Nephron (organoid): ENCODE measurements at regions not wholly inside any gene's neighbourhood (a gene's known extent, or its start where the extent isn't known, plus 50 kb on each side); places are given as distances from the start of the nearest gene placed in this dataset.

Experiments
- H3K27ac Mint-ChIP-seq, 3 experiments: 2 replicates each; pipeline ENCODE4 v1.8.0; 2020; ENCODE audit warnings: mixed read lengths in 3 of 3, mild to moderate bottlenecking in 2 of 3, moderate library complexity in 1 of 3
- H3K27me3 Mint-ChIP-seq: 2 replicates; pipeline ENCODE4 v1.8.0; 2021; ENCODE audit warnings: low read depth, mild to moderate bottlenecking, moderate library complexity, mixed read lengths
- H3K36me3 Mint-ChIP-seq: 2 replicates; pipeline ENCODE4 v1.8.0; 2020; ENCODE audit warnings: low read depth, mixed read lengths
- H3K4me1 Mint-ChIP-seq: 2 replicates; pipeline ENCODE4 v1.8.0; 2020; ENCODE audit warnings: mixed read lengths
- H3K4me3 Mint-ChIP-seq, 3 experiments: 2 replicates each; pipeline ENCODE4 v1.8.0; 2020; ENCODE audit warnings: mild to moderate bottlenecking in 3 of 3, mixed read lengths in 3 of 3, moderate library complexity in 2 of 3
- H3K9me3 Mint-ChIP-seq: 2 replicates; pipeline ENCODE4 v1.8.0; 2020; ENCODE audit warnings: mixed read lengths
- CTCF ChIP-seq, 3 experiments: fragments of 200-600 bp; sonication (generic); IDR thresholded peaks; one replicate each; pipeline ENCODE4 v1.5.0; 2021; ENCODE audit warnings: antibody characterized with exemption in 3 of 3; ENCODE audit not compliant: unreplicated experiment in 3 of 3

GRCh38 chr5:56350597-56351170 lies 117.6 kb upstream of the ANKRD55 start:
- Mint-ChIP-seq H3K4me3 (no peak overlapping the region), H3K9me3 (no peaks in the 10 kb centered on the region), H3K36me3 (no peaks in the 10 kb centered on the region), H3K27me3 (no peaks in the 10 kb centered on the region), H3K4me1 (peaks cover 39% of the 10 kb centered on the region), H3K27ac (peak overlapping the region; percentile 19 to 65 (median 61))
- TF ChIP-seq CTCF (IDR thresholded peaks at IDR 0.05; ENCODE audit: unreplicated experiment in 3 of 3): no peak

- Mint-ChIP-seq H3K4me3 (no peak overlapping the region), H3K27me3 (no peaks in the 10 kb centered on the region), H3K9me3 (no peaks in the 10 kb centered on the region), H3K36me3 (no peaks in the 10 kb centered on the region), H3K27ac (peak overlapping the region; percentile 8 to 61 (median 46)), H3K4me1 (peaks cover 36% of the 10 kb centered on the region)
- TF ChIP-seq CTCF (IDR thresholded peaks at IDR 0.05; ENCODE audit: unreplicated experiment in 3 of 3): no peak
Observed at GRCh38 chr5:56350011-56350596, 117.0 kb upstream of the ANKRD55 start.

- no peaks in the 10 kb centered on the region for H3K9me3 Mint-ChIP-seq
- peak overlapping the region in 2 of 3 experiments; percentile 11 to 61 for H3K27ac Mint-ChIP-seq
- peaks cover 36% of the 10 kb centered on the region for H3K4me1 Mint-ChIP-seq
- TF ChIP-seq CTCF (IDR thresholded peaks at IDR 0.05; ENCODE audit: unreplicated experiment in 3 of 3): no peak
- no peaks in the 10 kb centered on the region for H3K27me3 Mint-ChIP-seq
- no peak overlapping the region for H3K4me3 Mint-ChIP-seq
- H3K36me3 Mint-ChIP-seq: no peaks in the 10 kb centered on the region
Observed at GRCh38 chr5:56349461-56349860, 116.3 kb upstream of the ANKRD55 start.

GRCh38 chr5:56346741-56347535 lies 113.8 kb upstream of the ANKRD55 start:
- Mint-ChIP-seq H3K36me3 (no peaks in the 10 kb centered on the region), H3K27ac (peak overlapping the region; percentile 28 to 62 (median 38)), H3K4me3 (no peak overlapping the region), H3K4me1 (peaks cover 26% of the 10 kb centered on the region), H3K27me3 (no peaks in the 10 kb centered on the region), H3K9me3 (no peaks in the 10 kb centered on the region)
- no peak for TF ChIP-seq CTCF (IDR thresholded peaks at IDR 0.05; ENCODE audit: unreplicated experiment in 3 of 3)

- TF ChIP-seq CTCF (IDR thresholded peaks at IDR 0.05; ENCODE audit: unreplicated experiment in 3 of 3): no peak
- Mint-ChIP-seq H3K9me3 (no peaks in the 10 kb centered on the region), H3K36me3 (no peaks in the 10 kb centered on the region), H3K27ac (peak overlapping the region in 2 of 3 experiments; percentile 62 to 64), H3K27me3 (no peaks in the 10 kb centered on the region), H3K4me1 (peaks cover 26% of the 10 kb centered on the region), H3K4me3 (no peak overlapping the region)
Observed at GRCh38 chr5:56346044-56346710, 113.0 kb upstream of the ANKRD55 start.
